ENCODE measurements at regions not wholly inside any gene's neighbourhood (a gene's known extent, or its start where the extent isn't known, plus 50 kb on each side); places are given as distances from the start of the nearest gene placed in this dataset.

- no peaks in the 10 kb centered on the region for H3K36me3 ChIP-seq
- no peak overlapping the region for H3K27ac ChIP-seq
- no peaks in the 10 kb centered on the region for H3K27me3 ChIP-seq
- intact Hi-C loops (cut with DNase I): no loop called here
- no peak overlapping the region for H3K4me3 ChIP-seq
- H3K4me1 ChIP-seq: no peaks in the 10 kb centered on the region
- H3K9me3 ChIP-seq: no peaks in the 10 kb centered on the region
- WGBS, 2 donors: 51 to 63% methylated on average over 4 of the region's 4 CpGs
- DNase-seq: no peak
- no peak for ATAC-seq
- TF ChIP-seq CTCF (IDR thresholded peaks at IDR 0.05): no peak
Measured at GRCh38 chrX:148192547-148192946, 211.4 kb downstream of the FMR1NB start.

GRCh38 chrX:148193759-148194158, 212.6 kb downstream of the FMR1NB start:
- TF ChIP-seq CTCF (IDR thresholded peaks at IDR 0.05): no peak
- DNase-seq (no peak), ATAC-seq (no peak)
- Histone ChIP-seq H3K9me3 (no peaks in the 10 kb centered on the region), H3K4me1 (no peaks in the 10 kb centered on the region), H3K36me3 (no peaks in the 10 kb centered on the region), H3K4me3 (no peak overlapping the region), H3K27me3 (no peaks in the 10 kb centered on the region), H3K27ac (no peak overlapping the region)
- intact Hi-C loops (cut with DNase I): no loop called here

GRCh38 chrX:148203531-148203930, 222.4 kb downstream of the FMR1NB start:
- intact Hi-C loops (cut with DNase I): no loop called here
- no peaks in the 10 kb centered on the region for H3K4me1 ChIP-seq
- H3K9me3 ChIP-seq: no peaks in the 10 kb centered on the region
- H3K27me3 ChIP-seq: no peaks in the 10 kb centered on the region
- H3K36me3 ChIP-seq: no peaks in the 10 kb centered on the region
- no peak overlapping the region for H3K27ac ChIP-seq
- no peak overlapping the region for H3K4me3 ChIP-seq
- no peak for ATAC-seq
- no peak for DNase-seq
- 79 to 82% methylated on average over 3 of the region's 3 CpGs for WGBS, 2 donors
- no peak for TF ChIP-seq CTCF (IDR thresholded peaks at IDR 0.05)

GRCh38 chrX:148204195-148204594, 223.1 kb downstream of the FMR1NB start:
- 75 to 93% methylated on average over 1 of the region's 1 CpG for WGBS, 2 donors

More at GRCh38 chrX:148204195-148204594, 223.1 kb downstream of the FMR1NB start:
- no peaks in the 10 kb centered on the region for H3K27me3 ChIP-seq
- intact Hi-C loops (cut with DNase I): no loop called here
- DNase-seq (no peak), ATAC-seq (no peak)
- H3K27ac ChIP-seq: no peak overlapping the region
- no peak for TF ChIP-seq CTCF (IDR thresholded peaks at IDR 0.05)
- no peaks in the 10 kb centered on the region for H3K4me1 ChIP-seq
- no peak overlapping the region for H3K4me3 ChIP-seq
- H3K36me3 ChIP-seq: no peaks in the 10 kb centered on the region
- no peaks in the 10 kb centered on the region for H3K9me3 ChIP-seq

All from heart right ventricle (tissue), 16 donors.